GM13977 (cell line): ENCODE measurements at regions not wholly inside any gene's neighbourhood (a gene's known extent, or its start where the extent isn't known, plus 50 kb on each side); places are given as distances from the start of the nearest gene placed in this dataset.
A peak's percentile ranks its signal among the peaks of the same experiment; 100 is the strongest.

Experiments used
- DNase-seq: peaks from one replicate; pipeline ENCODE4 v3.0.0; 2012; ENCODE audit warnings: low spot score
- CTCF ChIP-seq: IDR thresholded peaks from 2 replicates; pipeline ENCODE4 v1.5.1; 2012; ENCODE audit warnings: mild to moderate bottlenecking, control low read depth; ENCODE audit not compliant: insufficient read depth; ENCODE audit errors: extremely low read depth, missing control alignments
- in situ Hi-C: fragments of 300-500 bp; cut with MboI; formaldehyde crosslinking; loops from one replicate; pipeline ENCODE4 v1.12.0; 2022; ENCODE audit warnings: low sequenced_read_pairs, low pct_unique_long_range_greater_than_20kb, mixed read lengths, inconsistent platforms; ENCODE audit not compliant: unreplicated experiment

GRCh38 chr12:92404259-92404894 is 258.7 kb upstream of the BTG1 start:
- TF ChIP-seq CTCF = no peak
- in situ Hi-C loops = loop anchor here (25.0 kb wide), 1 partner anchor 1017 kb away; no protein-coding TSS in a partner anchor
- DNase-seq = no peak

GRCh38 chr12:92403210-92404175 is 257.8 kb upstream of the BTG1 start:
- no peak for TF ChIP-seq CTCF
- in situ Hi-C loops = loop anchor here (25.0 kb wide), 1 partner anchor 1016 kb away; no protein-coding TSS in a partner anchor
- DNase-seq = peak; percentile 64

GRCh38 chr12:92402415-92402814 is 256.8 kb upstream of the BTG1 start:
- TF ChIP-seq CTCF = no peak
- no peak for DNase-seq
- in situ Hi-C loops = loop anchor here (25.0 kb wide), 1 partner anchor 1015 kb away; no protein-coding TSS in a partner anchor

- DNase-seq = no peak
- in situ Hi-C loops = loop anchor here (25.0 kb wide), 1 partner anchor 1013 kb away; no protein-coding TSS in a partner anchor
- TF ChIP-seq CTCF = no peak
These were observed 254.4 kb upstream of the BTG1 start for GRCh38 chr12:92400006-92400405.

- in situ Hi-C loops = no loop called here
- no peak for DNase-seq
- TF ChIP-seq CTCF = no peak
These were observed 253.1 kb upstream of the BTG1 start for GRCh38 chr12:92398565-92399309.

GRCh38 chr12:92396647-92397252 is 251.1 kb upstream of the BTG1 start:
- in situ Hi-C loops = no loop called here

More at GRCh38 chr12:92396647-92397252, 251.1 kb upstream of the BTG1 start:
- no peak for TF ChIP-seq CTCF
- no peak for DNase-seq
